HEK293 (cell line): ENCODE measurements at regions not wholly inside any gene's neighbourhood (a gene's known extent, or its start where the extent isn't known, plus 50 kb on each side); places are given as distances from the start of the nearest gene placed in this dataset.

Source experiments
- CTCF ChIA-PET: fragments of 350-600 bp; formaldehyde crosslinking; extraction: SDS; loops from one replicate; lab custom pipeline; 2021; ENCODE audit warnings: antibody characterized with exemption; lab: Yijun Ruan, JAX
- POLR2A ChIA-PET: fragments of 300-600 bp; formaldehyde crosslinking; extraction: SDS; loops from one replicate; lab custom pipeline; 2020; ENCODE audit warnings: antibody characterized with exemption, inconsistent platforms; lab: Yijun Ruan, JAX
- H3K27ac ChIP-seq: fragments of 200-500 bp; sonication (Bioruptor generic); 2 replicates; pipeline ENCODE4 v1.5.1; 2014; ENCODE audit warnings: low read depth, low read length, control low read depth, inconsistent platforms; ENCODE audit errors: extremely low read depth
- H3K36me3 ChIP-seq, 2 experiments: fragments of 200-500 bp in 1 of 2; sonication (Bioruptor generic) in 1 of 2; 1 replicate in 1 of 2; 2 replicates in 1 of 2; pipeline ENCODE4 v1.5.1; 2014 to 2017; ENCODE audit warnings: inconsistent platforms in 2 of 2, low read length in 2 of 2; ENCODE audit not compliant: control insufficient read depth in 2 of 2, insufficient read depth in 1 of 2
- H3K4me1 ChIP-seq: fragments of 200-500 bp; sonication (Bioruptor generic); 2 replicates; pipeline ENCODE4 v1.5.1; 2014; ENCODE audit warnings: mild to moderate bottlenecking, low read length, inconsistent platforms; ENCODE audit not compliant: control insufficient read depth, insufficient read depth
- H3K4me3 ChIP-seq: 2 replicates; pipeline ENCODE4 v1.5.1; 2011; ENCODE audit warnings: low read depth, mild to moderate bottlenecking, control low read depth, low read length, moderate library complexity
- H3K9me3 ChIP-seq: fragments of 200-500 bp; sonication (Bioruptor generic); 2 replicates; pipeline ENCODE4 v1.5.1; 2014; ENCODE audit warnings: low read depth, low read length, inconsistent platforms; ENCODE audit not compliant: control insufficient read depth, insufficient read depth
- BCL11B ChIP-seq: fragments of 450-650 bp; formaldehyde crosslinking; IDR thresholded peaks from 2 replicates; pipeline ENCODE4 v1.5.1; 2016; ENCODE audit warnings: low read depth, missing biosample characterization, missing genetic modification characterization
- GLIS1 ChIP-seq: fragments of 450-650 bp; formaldehyde crosslinking; IDR thresholded peaks from 2 replicates; pipeline ENCODE4 v1.5.1; 2016; ENCODE audit warnings: missing biosample characterization, missing genetic modification characterization
- PRDM6 ChIP-seq: fragments of 450-650 bp; formaldehyde crosslinking; IDR thresholded peaks from 2 replicates; pipeline ENCODE4 v1.5.1; 2017; ENCODE audit warnings: missing biosample characterization, missing genetic modification characterization
- SCRT2 ChIP-seq: fragments of 450-650 bp; formaldehyde crosslinking; IDR thresholded peaks from 2 replicates; pipeline ENCODE4 v1.5.1; 2016; ENCODE audit warnings: missing biosample characterization, missing genetic modification characterization
- ZBTB17 ChIP-seq: fragments of 450-650 bp; formaldehyde crosslinking; IDR thresholded peaks from 2 replicates; pipeline ENCODE4 v1.5.1; 2016; ENCODE audit warnings: missing biosample characterization, missing genetic modification characterization
- ZBTB49 ChIP-seq: fragments of 450-650 bp; formaldehyde crosslinking; IDR thresholded peaks from 2 replicates; pipeline ENCODE4 v1.5.1; 2016; ENCODE audit warnings: missing biosample characterization, missing genetic modification characterization, low read depth
- ZNF112 ChIP-seq: fragments of 450-650 bp; formaldehyde crosslinking; IDR thresholded peaks from 2 replicates; pipeline ENCODE4 v1.5.0; 2017; ENCODE audit warnings: missing biosample characterization, missing genetic modification characterization
- ZNF133 ChIP-seq: fragments of 450-650 bp; formaldehyde crosslinking; IDR thresholded peaks from 2 replicates; pipeline ENCODE4 v1.5.1; 2016; ENCODE audit warnings: missing biosample characterization, missing genetic modification characterization
- ZNF140 ChIP-seq: fragments of 450-650 bp; formaldehyde crosslinking; IDR thresholded peaks from 2 replicates; pipeline ENCODE4 v1.5.1; 2016; ENCODE audit warnings: missing biosample characterization, missing genetic modification characterization
- ZNF248 ChIP-seq: fragments of 450-650 bp; formaldehyde crosslinking; IDR thresholded peaks from 2 replicates; pipeline ENCODE4 v1.5.1; 2017; ENCODE audit warnings: missing biosample characterization, missing genetic modification characterization
- ZNF324 ChIP-seq: fragments of 450-650 bp; formaldehyde crosslinking; IDR thresholded peaks from 2 replicates; pipeline ENCODE4 v1.5.1; 2016; ENCODE audit warnings: missing biosample characterization, missing genetic modification characterization
- ZNF362 ChIP-seq: fragments of 450-650 bp; formaldehyde crosslinking; IDR thresholded peaks from 2 replicates; pipeline ENCODE4 v1.5.1; 2016; ENCODE audit warnings: missing biosample characterization, missing genetic modification characterization
- ZNF394 ChIP-seq: fragments of 450-650 bp; formaldehyde crosslinking; IDR thresholded peaks from 2 replicates; pipeline ENCODE4 v1.5.1; 2016; ENCODE audit warnings: missing biosample characterization, missing genetic modification characterization, mild to moderate bottlenecking, moderate library complexity, borderline replicate concordance
- ZNF449 ChIP-seq: fragments of 450-650 bp; formaldehyde crosslinking; IDR thresholded peaks from 2 replicates; pipeline ENCODE4 v1.5.1; 2017; ENCODE audit warnings: missing biosample characterization, mild to moderate bottlenecking, missing genetic modification characterization, moderate library complexity
- ZNF473 ChIP-seq: fragments of 450-650 bp; formaldehyde crosslinking; IDR thresholded peaks from 2 replicates; pipeline ENCODE4 v1.5.1; 2017; ENCODE audit warnings: missing biosample characterization, missing genetic modification characterization
- ZNF596 ChIP-seq: fragments of 450-650 bp; IDR thresholded peaks from 2 replicates; pipeline ENCODE4 v1.5.0; 2018; ENCODE audit warnings: missing biosample characterization, mild to moderate bottlenecking, missing genetic modification characterization, moderate library complexity
- ZNF621 ChIP-seq: fragments of 450-650 bp; formaldehyde crosslinking; IDR thresholded peaks from 2 replicates; pipeline ENCODE4 v1.5.1; 2017; ENCODE audit warnings: missing biosample characterization, missing genetic modification characterization
- ZNF639 ChIP-seq: fragments of 450-650 bp; formaldehyde crosslinking; IDR thresholded peaks from 2 replicates; pipeline ENCODE4 v1.5.1; 2016; ENCODE audit warnings: missing biosample characterization, missing genetic modification characterization
- ZSCAN30 ChIP-seq: fragments of 450-650 bp; IDR thresholded peaks from 2 replicates; pipeline ENCODE4 v1.5.1; 2018; ENCODE audit warnings: missing biosample characterization, mild to moderate bottlenecking, missing genetic modification characterization, moderate library complexity

GRCh38 chr21:41628256-41628655 is 120.3 kb upstream of the TMPRSS2 start:
- Histone ChIP-seq H3K4me3 (no peak overlapping the region), H3K9me3 (peaks cover 4% of the 10 kb centered on the region; the same call in 1 of the 2 replicates), H3K36me3 (no peaks in the 10 kb centered on the region), H3K27ac (no peak overlapping the region), H3K4me1 (peaks cover 7% of the 10 kb centered on the region)
- POLR2A ChIA-PET: no interaction called here
- TF ChIP-seq ZNF133 (tag by site-specific recombination) (no peak), ZNF324 (tag by site-specific recombination) (no peak), ZNF596 (tag by site-specific recombination) (no peak), ZNF449 (no peak), SCRT2 (tag by site-specific recombination) (no peak), ZNF394 (tag by site-specific recombination) (no peak), ZBTB17 (tag by site-specific recombination) (no peak), ZBTB49 (tag by site-specific recombination) (no peak)
- CTCF ChIA-PET: interaction anchor here (0.7 to 2.8 kb wide), 3 partner anchors 16 to 126 kb away, joined by 3 to 15 read pairs (median 3); no protein-coding TSS in a partner anchor

- H3K27ac ChIP-seq: no peak overlapping the region
These were observed 119.5 kb upstream of the TMPRSS2 start for GRCh38 chr21:41627428-41627827.

More at GRCh38 chr21:41627428-41627827, 119.5 kb upstream of the TMPRSS2 start:
- no peak overlapping the region for H3K4me3 ChIP-seq
- POLR2A ChIA-PET: interaction anchor here (0.6 kb wide), 1 partner anchor 141 kb away, joined by 4 read pairs; no protein-coding TSS in a partner anchor
- H3K4me1 ChIP-seq: peaks cover 7% of the 10 kb centered on the region
- CTCF ChIA-PET: interaction anchor here (1.0 to 2.8 kb wide), 3 partner anchors 10 to 15 kb away, joined by 3 to 15 read pairs (median 3); no protein-coding TSS in a partner anchor
- H3K9me3 ChIP-seq: peaks cover 4% of the 10 kb centered on the region; the same call in 1 of the 2 replicates
- no peak for TF ChIP-seq ZNF133 (tag by site-specific recombination)
- TF ChIP-seq ZNF362: no peak
- no peak for TF ChIP-seq ZNF639 (tag by site-specific recombination)
- TF ChIP-seq GLIS1 (tag by site-specific recombination): no peak
- no peak for TF ChIP-seq ZNF248 (tag by site-specific recombination)
- TF ChIP-seq PRDM6 (tag by site-specific recombination): no peak
- no peak for TF ChIP-seq ZNF621 (tag by site-specific recombination)
- TF ChIP-seq ZNF140: no peak
- no peak for TF ChIP-seq ZNF112
- TF ChIP-seq ZNF324 (tag by site-specific recombination): no peak
- TF ChIP-seq BCL11B (tag by site-specific recombination): no peak
- TF ChIP-seq ZSCAN30 (tag by site-specific recombination): no peak
- TF ChIP-seq ZNF473: no peak
- H3K36me3 ChIP-seq: no peaks in the 10 kb centered on the region
